Spinal cord (tissue), 9 donors: ENCODE measurements at regions not wholly inside any gene's neighbourhood (a gene's known extent, or its start where the extent isn't known, plus 50 kb on each side); places are given as distances from the start of the nearest gene placed in this dataset.
"Not testable (repeated sequence)": the region's sequence is repeated elsewhere in the genome, so short reads cannot be mapped to it uniquely, and the experiment has no call there.

Experiments
- DNase-seq, 6 donors: peaks; one replicate each; pipeline versions ENCODE4 v3.0.0 to v3.0.0-alpha.2; 2013 to 2015; ENCODE audit warnings: low spot score in 6 of 6, low read depth in 4 of 6
- H3K27ac ChIP-seq: one replicate; pipeline ENCODE4 v1.5.1; 2013; ENCODE audit warnings: low read depth, low read length, control low read depth
- H3K27me3 ChIP-seq: one replicate; pipeline ENCODE4 v1.6.1; 2013; ENCODE audit warnings: low read length; ENCODE audit not compliant: control insufficient read depth, insufficient read depth
- H3K36me3 ChIP-seq: one replicate; pipeline ENCODE4 v1.6.1; 2013; ENCODE audit warnings: low read length; ENCODE audit not compliant: control insufficient read depth, insufficient read depth
- H3K4me1 ChIP-seq: one replicate; pipeline ENCODE4 v1.6.1; 2013; ENCODE audit warnings: low read length; ENCODE audit not compliant: control insufficient read depth, insufficient read depth
- H3K4me3 ChIP-seq: one replicate; pipeline ENCODE4 v1.5.1; 2013; ENCODE audit warnings: low read depth, low read length, control low read depth
- H3K9me3 ChIP-seq: one replicate; pipeline ENCODE4 v1.6.1; 2013; ENCODE audit warnings: low read length; ENCODE audit not compliant: control insufficient read depth, insufficient read depth
- WGBS: methylation state at CpG from one replicate; pipeline ENCODE4 v1.1.5; 2013; ENCODE audit warnings: missing lambda C conversion rate; ENCODE audit not compliant: insufficient coverage; 5-methylcytosine and 5-hydroxymethylcytosine counted together
- donor health status: healthy.

- DNase-seq = no peak
- H3K4me3 ChIP-seq = no peak overlapping the region
- no peaks in the 10 kb centered on the region for H3K27me3 ChIP-seq
- peaks cover 1% of the 10 kb centered on the region for H3K9me3 ChIP-seq
- H3K4me1 ChIP-seq = no peaks in the 10 kb centered on the region
- H3K27ac ChIP-seq = no peak overlapping the region
- H3K36me3 ChIP-seq = no peaks in the 10 kb centered on the region
- 97% methylated on average over 9 of the region's 9 CpGs for WGBS
Measured at GRCh38 chr2:142827170-142827569, 50.3 kb upstream of the KYNU start.

- no peak overlapping the region for H3K27ac ChIP-seq
- H3K27me3 ChIP-seq = no peaks in the 10 kb centered on the region
- peaks cover 1% of the 10 kb centered on the region for H3K9me3 ChIP-seq
- no peaks in the 10 kb centered on the region for H3K36me3 ChIP-seq
- H3K4me1 ChIP-seq = no peaks in the 10 kb centered on the region
- no peak overlapping the region for H3K4me3 ChIP-seq
- no CpG with 5 or more reads among the region's 2 CpGs for WGBS
- DNase-seq = peak in 5 of 6 donors; percentile 19 to 74 (median 33)
Measured at GRCh38 chr2:142825861-142826260, 51.6 kb upstream of the KYNU start.

GRCh38 chr2:142824756-142825155 lies 52.7 kb upstream of the KYNU start:
- H3K4me3 ChIP-seq = no peak overlapping the region
- WGBS = no CpG with 5 or more reads among the region's 1 CpG
- no peaks in the 10 kb centered on the region for H3K27me3 ChIP-seq
- H3K9me3 ChIP-seq = peaks cover 1% of the 10 kb centered on the region
- no peak overlapping the region for H3K27ac ChIP-seq
- DNase-seq = no peak
- H3K36me3 ChIP-seq = no peaks in the 10 kb centered on the region
- no peaks in the 10 kb centered on the region for H3K4me1 ChIP-seq

GRCh38 chr2:142822190-142822589 lies 55.3 kb upstream of the KYNU start:
- no peak overlapping the region for H3K4me3 ChIP-seq
- no peak for DNase-seq
- no peak overlapping the region for H3K27ac ChIP-seq
- no peaks in the 10 kb centered on the region for H3K9me3 ChIP-seq
- WGBS = no CpG with 5 or more reads among the region's 3 CpGs
- H3K4me1 ChIP-seq = no peaks in the 10 kb centered on the region
- H3K27me3 ChIP-seq = no peaks in the 10 kb centered on the region
- H3K36me3 ChIP-seq = no peaks in the 10 kb centered on the region

GRCh38 chr2:142819411-142819810 lies 58.1 kb upstream of the KYNU start:
- no peak for DNase-seq
- Histone ChIP-seq H3K4me3 (no peak overlapping the region), H3K9me3 (no peaks in the 10 kb centered on the region), H3K36me3 (no peaks in the 10 kb centered on the region), H3K27me3 (no peaks in the 10 kb centered on the region), H3K27ac (no peak overlapping the region), H3K4me1 (no peaks in the 10 kb centered on the region)
- no CpG with 5 or more reads among the region's 2 CpGs for WGBS

- Histone ChIP-seq H3K9me3 (no peaks in the 10 kb centered on the region), H3K27me3 (no peaks in the 10 kb centered on the region), H3K4me1 (no peaks in the 10 kb centered on the region), H3K4me3 (no peak overlapping the region), H3K36me3 (no peaks in the 10 kb centered on the region), H3K27ac (no peak overlapping the region)
- WGBS = no CpG with 5 or more reads among the region's 1 CpG
- DNase-seq = no peak
Measured at GRCh38 chr2:142815375-142815774, 62.1 kb upstream of the KYNU start.

- 83% methylated on average over 1 of the region's 5 CpGs for WGBS
- no peak for DNase-seq
- no peaks in the 10 kb centered on the region for H3K9me3 ChIP-seq
- H3K27ac ChIP-seq = no peak overlapping the region
- H3K27me3 ChIP-seq = no peaks in the 10 kb centered on the region
- H3K4me3 ChIP-seq = no peak overlapping the region
- H3K4me1 ChIP-seq = no peaks in the 10 kb centered on the region
- H3K36me3 ChIP-seq = no peaks in the 10 kb centered on the region
Measured at GRCh38 chr2:142813830-142814829, 63.3 kb upstream of the KYNU start.

GRCh38 chr2:142811644-142812043 lies 65.8 kb upstream of the KYNU start:
- not testable (repeated sequence) for H3K27ac ChIP-seq, DNase-seq, H3K9me3 ChIP-seq, H3K27me3 ChIP-seq, H3K4me3 ChIP-seq, H3K4me1 ChIP-seq, H3K36me3 ChIP-seq
- WGBS = 86% methylated on average over 11 of the region's 13 CpGs

- no peak overlapping the region for H3K27ac ChIP-seq
- H3K36me3 ChIP-seq = no peaks in the 10 kb centered on the region
- H3K27me3 ChIP-seq = no peaks in the 10 kb centered on the region
- no peak for DNase-seq
- no peak overlapping the region for H3K4me3 ChIP-seq
- H3K9me3 ChIP-seq = no peaks in the 10 kb centered on the region
- no peaks in the 10 kb centered on the region for H3K4me1 ChIP-seq
Measured at GRCh38 chr2:142805244-142805643, 72.2 kb upstream of the KYNU start.

- Histone ChIP-seq H3K36me3 (no peaks in the 10 kb centered on the region), H3K27ac (no peak overlapping the region), H3K9me3 (no peaks in the 10 kb centered on the region), H3K4me1 (no peaks in the 10 kb centered on the region), H3K27me3 (no peaks in the 10 kb centered on the region), H3K4me3 (no peak overlapping the region)
- no peak for DNase-seq
Measured at GRCh38 chr2:142803158-142803557, 74.3 kb upstream of the KYNU start.
